HepG2 (cell line): ENCODE measurements at regions not wholly inside any gene's neighbourhood (a gene's known extent, or its start where the extent isn't known, plus 50 kb on each side); places are given as distances from the start of the nearest gene placed in this dataset.

Experiments used
- EZH2 ChIP-seq: conservative IDR thresholded peaks from 2 replicates; pipeline ENCODE4 v1.6.1; 2012; ENCODE audit warnings: mild to moderate bottlenecking, low read depth, low read length, moderate library complexity
- FOXM1 ChIP-seq: sonication (generic); formaldehyde crosslinking; IDR thresholded peaks from 2 replicates; pipeline ENCODE4 v1.5.0; 2020; ENCODE audit warnings: missing genetic modification reagents
- HDAC1 ChIP-seq: sonication (generic); formaldehyde crosslinking; IDR thresholded peaks from 2 replicates; pipeline ENCODE4 v1.5.1; 2020; ENCODE audit warnings: mild to moderate bottlenecking, missing genetic modification reagents
- MLX ChIP-seq: IDR thresholded peaks from 2 replicates; pipeline ENCODE4 v1.6.1; 2016
- TARDBP ChIP-seq: sonication (generic); formaldehyde crosslinking; IDR thresholded peaks from 2 replicates; pipeline ENCODE4 v1.8.0; 2022; ENCODE audit warnings: mild to moderate bottlenecking, missing genetic modification reagents

- TF ChIP-seq TARDBP (CRISPR knock-in tag) (no peak), HDAC1 (no peak), MLX (CRISPR knock-in tag) (no peak), FOXM1 (CRISPR knock-in tag) (no peak), EZH2 (no peak)
These were observed 947.8 kb downstream of the C4orf33 start for GRCh38 chr4:130043732-130044160.
